ENCODE measurements at regions not wholly inside any gene's neighbourhood (a gene's known extent, or its start where the extent isn't known, plus 50 kb on each side); places are given as distances from the start of the nearest gene placed in this dataset.

GRCh38 chr15:46685681-46686080, 1031.6 kb upstream of the SEMA6D start:
- Mint-ChIP-seq H3K9me3 (no peaks in the 10 kb centered on the region), H3K27me3 (ENCODE audit: low read depth) (no peaks in the 10 kb centered on the region), H3K4me1 (no peaks in the 10 kb centered on the region), H3K27ac (ENCODE audit: unreplicated experiment) (no peak overlapping the region), H3K4me3 (no peak overlapping the region), H3K36me3 (ENCODE audit: low read depth) (no peaks in the 10 kb centered on the region)
- TF ChIP-seq CTCF (conservative IDR thresholded peaks at IDR 0.05) = no peak
- no peak for DNase-seq (ENCODE audit: low read depth, low spot score)

- H3K36me3 Mint-ChIP-seq (ENCODE audit: low read depth) = no peaks in the 10 kb centered on the region
- no peaks in the 10 kb centered on the region for H3K9me3 Mint-ChIP-seq
- TF ChIP-seq CTCF (conservative IDR thresholded peaks at IDR 0.05) = no peak
- H3K27ac Mint-ChIP-seq (ENCODE audit: unreplicated experiment) = no peak overlapping the region
- H3K27me3 Mint-ChIP-seq (ENCODE audit: low read depth) = no peaks in the 10 kb centered on the region
- no peaks in the 10 kb centered on the region for H3K4me1 Mint-ChIP-seq
- H3K4me3 Mint-ChIP-seq = no peak overlapping the region
- no peak for DNase-seq (ENCODE audit: low read depth, low spot score)
Observed at GRCh38 chr15:46696281-46696680, 1021.0 kb upstream of the SEMA6D start.

- Mint-ChIP-seq H3K9me3 (peaks cover 4% of the 10 kb centered on the region), H3K4me3 (no peak overlapping the region), H3K4me1 (no peaks in the 10 kb centered on the region), H3K36me3 (ENCODE audit: low read depth) (no peaks in the 10 kb centered on the region), H3K27me3 (ENCODE audit: low read depth) (no peaks in the 10 kb centered on the region), H3K27ac (ENCODE audit: unreplicated experiment) (no peak overlapping the region)
- no peak for DNase-seq (ENCODE audit: low read depth, low spot score)
- no peak for TF ChIP-seq CTCF (conservative IDR thresholded peaks at IDR 0.05)
Observed at GRCh38 chr15:46701346-46701745, 1016.0 kb upstream of the SEMA6D start.

- no peaks in the 10 kb centered on the region for H3K27me3 Mint-ChIP-seq (ENCODE audit: low read depth)
- no peak overlapping the region for H3K27ac Mint-ChIP-seq (ENCODE audit: unreplicated experiment)
- H3K9me3 Mint-ChIP-seq = peaks cover 4% of the 10 kb centered on the region
- no peaks in the 10 kb centered on the region for H3K36me3 Mint-ChIP-seq (ENCODE audit: low read depth)
- no peak overlapping the region for H3K4me3 Mint-ChIP-seq
- DNase-seq (ENCODE audit: low read depth, low spot score) = no peak
- H3K4me1 Mint-ChIP-seq = no peaks in the 10 kb centered on the region
- TF ChIP-seq CTCF (conservative IDR thresholded peaks at IDR 0.05) = no peak
Observed at GRCh38 chr15:46701896-46702295, 1015.4 kb upstream of the SEMA6D start.

GRCh38 chr15:46703020-46703861, 1014.1 kb upstream of the SEMA6D start:
- H3K4me1 Mint-ChIP-seq = no peaks in the 10 kb centered on the region
- H3K4me3 Mint-ChIP-seq = no peak overlapping the region
- DNase-seq (ENCODE audit: low read depth, low spot score) = no peak
- no peak for TF ChIP-seq CTCF (conservative IDR thresholded peaks at IDR 0.05)
- H3K27ac Mint-ChIP-seq (ENCODE audit: unreplicated experiment) = no peak overlapping the region
- peaks cover 6% of the 10 kb centered on the region for H3K9me3 Mint-ChIP-seq
- H3K36me3 Mint-ChIP-seq (ENCODE audit: low read depth) = no peaks in the 10 kb centered on the region
- H3K27me3 Mint-ChIP-seq (ENCODE audit: low read depth) = no peaks in the 10 kb centered on the region
